HG03460 (cell line): ENCODE measurements at regions not wholly inside any gene's neighbourhood (a gene's known extent, or its start where the extent isn't known, plus 50 kb on each side); places are given as distances from the start of the nearest gene placed in this dataset.
"Not testable (repeated sequence)": the region's sequence is repeated elsewhere in the genome, so short reads cannot be mapped to it uniquely, and the experiment has no call there.

Experiments used
- ATAC-seq: cut with Tn5 transposase; IDR thresholded peaks from one replicate; pipeline ENCODE4 v1.9.1; 2021; ENCODE audit not compliant: unreplicated experiment

GRCh38 chr9:103611950-103612349 is 482.2 kb upstream of the SMC2 start:
- not testable (repeated sequence) for ATAC-seq

GRCh38 chr9:103615994-103616393 is 478.1 kb upstream of the SMC2 start:
- ATAC-seq, result no peak

- no peak for ATAC-seq
Observed at GRCh38 chr9:103617046-103617445, 477.1 kb upstream of the SMC2 start.

- no peak for ATAC-seq
Observed at GRCh38 chr9:103625161-103625804, 468.8 kb upstream of the SMC2 start.

- ATAC-seq, result no peak
Observed at GRCh38 chr9:103627731-103628130, 466.4 kb upstream of the SMC2 start.

GRCh38 chr9:103649086-103649485 is 445.0 kb upstream of the SMC2 start:
- no peak for ATAC-seq

- ATAC-seq, result no peak
Observed at GRCh38 chr9:103658156-103658555, 436.0 kb upstream of the SMC2 start.

- ATAC-seq, result no peak
Observed at GRCh38 chr9:103660830-103661229, 433.3 kb upstream of the SMC2 start.

GRCh38 chr9:103661663-103662062 is 432.4 kb upstream of the SMC2 start:
- ATAC-seq, result no peak

- no peak for ATAC-seq
Observed at GRCh38 chr9:103669296-103669695, 424.8 kb upstream of the SMC2 start.

- ATAC-seq, result no peak
Observed at GRCh38 chr9:103674271-103674670, 419.8 kb upstream of the SMC2 start.

GRCh38 chr9:103680581-103680980 is 413.5 kb upstream of the SMC2 start:
- no peak for ATAC-seq

- ATAC-seq, result no peak
Observed at GRCh38 chr9:103681435-103681834, 412.7 kb upstream of the SMC2 start.

- ATAC-seq, result no peak
Observed at GRCh38 chr9:103700195-103700962, 393.7 kb upstream of the SMC2 start.

- ATAC-seq, result no peak
Observed at GRCh38 chr9:103702572-103702971, 391.5 kb upstream of the SMC2 start.

- no peak for ATAC-seq
Observed at GRCh38 chr9:103707181-103707580, 386.9 kb upstream of the SMC2 start.

GRCh38 chr9:103709366-103709765 is 384.7 kb upstream of the SMC2 start:
- ATAC-seq, result no peak

- no peak for ATAC-seq
Observed at GRCh38 chr9:103713631-103714030, 380.5 kb upstream of the SMC2 start.

- ATAC-seq, result no peak
Observed at GRCh38 chr9:103714992-103715391, 379.1 kb upstream of the SMC2 start.

- no peak for ATAC-seq
Observed at GRCh38 chr9:103721056-103721455, 373.1 kb upstream of the SMC2 start.

GRCh38 chr9:103730866-103731265 is 363.2 kb upstream of the SMC2 start:
- ATAC-seq, result no peak

- no peak for ATAC-seq
Observed at GRCh38 chr9:103731541-103731940, 362.6 kb upstream of the SMC2 start.

- ATAC-seq, result no peak
Observed at GRCh38 chr9:103734471-103734870, 359.6 kb upstream of the SMC2 start.
